Liver (tissue), 8 donors: ENCODE measurements at regions not wholly inside any gene's neighbourhood (a gene's known extent, or its start where the extent isn't known, plus 50 kb on each side); places are given as distances from the start of the nearest gene placed in this dataset.

Source experiments
- DNase-seq: peaks from one replicate; pipeline ENCODE4 v3.0.0-alpha.2; 2017; ENCODE audit warnings: low spot score
- H3K27ac ChIP-seq, 2 donors: one replicate each; pipeline ENCODE4 v1.7.0; 2013; ENCODE audit warnings: inconsistent platforms in 2 of 2, low read length in 2 of 2, control low read depth in 1 of 2, low read depth in 1 of 2, mild to moderate bottlenecking in 1 of 2
- H3K27me3 ChIP-seq, 4 donors: one replicate each; pipeline versions ENCODE4 v1.6.1 to v1.7.0; 2013; ENCODE audit warnings: low read length in 3 of 4, inconsistent platforms in 1 of 4, mild to moderate bottlenecking in 1 of 4, moderate library complexity in 1 of 4; ENCODE audit not compliant: control insufficient read depth in 4 of 4, insufficient read depth in 4 of 4
- H3K36me3 ChIP-seq, 4 donors: one replicate each; pipeline versions ENCODE4 v1.6.1 to v1.7.0; 2013; ENCODE audit warnings: low read length in 3 of 4, mild to moderate bottlenecking in 3 of 4, low read depth in 1 of 4, moderate library complexity in 1 of 4; ENCODE audit not compliant: control insufficient read depth in 4 of 4, insufficient read depth in 3 of 4
- H3K4me1 ChIP-seq, 4 donors: one replicate each; pipeline versions ENCODE4 v1.6.1 to v1.7.0; 2013; ENCODE audit warnings: low read length in 3 of 4, mild to moderate bottlenecking in 3 of 4, moderate library complexity in 1 of 4; ENCODE audit not compliant: control insufficient read depth in 4 of 4, insufficient read depth in 4 of 4
- H3K4me3 ChIP-seq, 3 donors: one replicate each; pipeline versions ENCODE4 v1.6.1 to v1.7.0; 2013; ENCODE audit warnings: low read length in 3 of 3, control low read depth in 1 of 3, low read depth in 1 of 3, mild to moderate bottlenecking in 1 of 3
- H3K9ac ChIP-seq, 2 donors: one replicate each; pipeline ENCODE4 v1.7.0; 2013; ENCODE audit warnings: low read length in 2 of 2, mild to moderate bottlenecking in 2 of 2, moderate library complexity in 2 of 2, control low read depth in 1 of 2, low read depth in 1 of 2
- H3K9me3 ChIP-seq, 4 donors: one replicate each; pipeline versions ENCODE4 v1.6.1 to v1.7.0; 2013; ENCODE audit warnings: low read length in 3 of 4; ENCODE audit not compliant: control insufficient read depth in 4 of 4
- CTCF ChIP-seq: fragments of 150-350 bp; IDR thresholded peaks from 2 replicates; pipeline ENCODE4 v1.5.1; 2017; ENCODE audit warnings: improper control_type of control experiment, low read depth, low read length; ENCODE audit not compliant: missing input control
- EGR1 ChIP-seq, 2 donors: IDR thresholded peaks; 2 replicates each; pipeline ENCODE4 v1.6.1; 2016 to 2018; ENCODE audit warnings: antibody characterized with exemption in 2 of 2, low read depth in 2 of 2
- FOXA1 ChIP-seq: IDR thresholded peaks from 2 replicates; pipeline ENCODE4 v1.6.1; 2016; ENCODE audit warnings: antibody characterized with exemption
- FOXA2 ChIP-seq: IDR thresholded peaks from 2 replicates; pipeline ENCODE4 v1.6.1; 2016; ENCODE audit warnings: antibody characterized with exemption
- GABPA ChIP-seq, 2 donors: IDR thresholded peaks in 1 of 2; conservative IDR thresholded peaks in 1 of 2; 2 replicates each; pipeline ENCODE4 v1.6.1; 2016; ENCODE audit warnings: antibody characterized with exemption in 2 of 2, mild to moderate bottlenecking in 1 of 2, moderate library complexity in 1 of 2
- HNF4A ChIP-seq, 2 donors: conservative IDR thresholded peaks; 2 replicates each; pipeline ENCODE4 v1.6.1; 2016; ENCODE audit warnings: antibody characterized with exemption in 2 of 2, mild to moderate bottlenecking in 2 of 2
- HNF4G ChIP-seq: IDR thresholded peaks from 2 replicates; pipeline ENCODE4 v1.6.1; 2016; ENCODE audit warnings: antibody characterized with exemption
- JUND ChIP-seq, 2 donors: IDR thresholded peaks; 2 replicates each; pipeline ENCODE4 v1.6.1; 2016; ENCODE audit warnings: antibody characterized with exemption in 2 of 2
- MAX ChIP-seq: IDR thresholded peaks from 2 replicates; pipeline ENCODE4 v1.6.1; 2016; ENCODE audit warnings: antibody characterized with exemption
- NR2F2 ChIP-seq: IDR thresholded peaks from 2 replicates; pipeline ENCODE4 v1.6.1; 2016; ENCODE audit warnings: antibody characterized with exemption
- RAD21 ChIP-seq, 2 donors: IDR thresholded peaks; 2 replicates each; pipeline ENCODE4 v1.6.1; 2016; ENCODE audit warnings: antibody characterized with exemption in 2 of 2, mild to moderate bottlenecking in 2 of 2
- RXRA ChIP-seq, 2 donors: IDR thresholded peaks; 2 replicates each; pipeline ENCODE4 v1.6.1; 2017 to 2018; ENCODE audit warnings: antibody characterized with exemption in 2 of 2, mild to moderate bottlenecking in 1 of 2
- SP1 ChIP-seq: IDR thresholded peaks from 2 replicates; pipeline ENCODE4 v1.6.1; 2018; ENCODE audit warnings: antibody characterized with exemption, mild to moderate bottlenecking
- TAF1 ChIP-seq: conservative IDR thresholded peaks from 2 replicates; pipeline ENCODE4 v1.6.1; 2016; ENCODE audit warnings: antibody characterized with exemption, mild to moderate bottlenecking
- YY1 ChIP-seq: IDR thresholded peaks from 2 replicates; pipeline ENCODE4 v1.6.1; 2016; ENCODE audit warnings: antibody characterized with exemption, mild to moderate bottlenecking
- ZBTB33 ChIP-seq: IDR thresholded peaks from 2 replicates; pipeline ENCODE4 v1.6.1; 2016; ENCODE audit warnings: antibody characterized with exemption
- WGBS: extraction: QIAGEN DNeasy Blood & Tissue Kit; methylation state at CpG from one replicate; pipeline ENCODE4 v1.1.7; 2013; 5-methylcytosine and 5-hydroxymethylcytosine counted together
- TF ChIP-seq, protein P1 (sequence below): IDR thresholded peaks from 2 replicates; pipeline ENCODE4 v1.6.1; 2016; ENCODE audit warnings: antibody characterized with exemption
- TF ChIP-seq, protein P2 (sequence below): IDR thresholded peaks from 2 replicates; pipeline ENCODE4 v1.6.1; 2016; ENCODE audit warnings: antibody characterized with exemption, mild to moderate bottlenecking
- donor health status: healthy.
- donor health status: healthy.
- donor health status: healthy.
- donor health status: healthy.
- donor health status: healthy.

- Histone ChIP-seq H3K27ac (no peak overlapping the region), H3K4me3 (no peak overlapping the region), H3K9me3 (no peaks in the 10 kb centered on the region), H3K36me3 (no peaks in the 10 kb centered on the region), H3K9ac (no peak overlapping the region), H3K27me3 (no peaks in the 10 kb centered on the region), H3K4me1 (no peaks in the 10 kb centered on the region)
- TF ChIP-seq NR2F2 (no peak), RAD21 (IDR thresholded peaks at IDR 0.05) (no peak), SP1 (no peak), TAF1 (no peak), GABPA (IDR thresholded peaks at IDR 0.05 in 1 of 2, conservative IDR thresholded peaks at IDR 0.05 in 1 of 2) (no peak), ZBTB33 (no peak), RXRA (IDR thresholded peaks at IDR 0.05) (no peak), HNF4A (conservative IDR thresholded peaks at IDR 0.05) (no peak), JUND (IDR thresholded peaks at IDR 0.05) (no peak), FOXA1 (no peak), HNF4G (no peak), YY1 (no peak)
- TF ChIP-seq, protein P1, sequence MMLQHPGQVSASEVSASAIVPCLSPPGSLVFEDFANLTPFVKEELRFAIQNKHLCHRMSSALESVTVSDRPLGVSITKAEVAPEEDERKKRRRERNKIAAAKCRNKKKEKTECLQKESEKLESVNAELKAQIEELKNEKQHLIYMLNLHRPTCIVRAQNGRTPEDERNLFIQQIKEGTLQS = no peak
- TF ChIP-seq, protein P2, sequence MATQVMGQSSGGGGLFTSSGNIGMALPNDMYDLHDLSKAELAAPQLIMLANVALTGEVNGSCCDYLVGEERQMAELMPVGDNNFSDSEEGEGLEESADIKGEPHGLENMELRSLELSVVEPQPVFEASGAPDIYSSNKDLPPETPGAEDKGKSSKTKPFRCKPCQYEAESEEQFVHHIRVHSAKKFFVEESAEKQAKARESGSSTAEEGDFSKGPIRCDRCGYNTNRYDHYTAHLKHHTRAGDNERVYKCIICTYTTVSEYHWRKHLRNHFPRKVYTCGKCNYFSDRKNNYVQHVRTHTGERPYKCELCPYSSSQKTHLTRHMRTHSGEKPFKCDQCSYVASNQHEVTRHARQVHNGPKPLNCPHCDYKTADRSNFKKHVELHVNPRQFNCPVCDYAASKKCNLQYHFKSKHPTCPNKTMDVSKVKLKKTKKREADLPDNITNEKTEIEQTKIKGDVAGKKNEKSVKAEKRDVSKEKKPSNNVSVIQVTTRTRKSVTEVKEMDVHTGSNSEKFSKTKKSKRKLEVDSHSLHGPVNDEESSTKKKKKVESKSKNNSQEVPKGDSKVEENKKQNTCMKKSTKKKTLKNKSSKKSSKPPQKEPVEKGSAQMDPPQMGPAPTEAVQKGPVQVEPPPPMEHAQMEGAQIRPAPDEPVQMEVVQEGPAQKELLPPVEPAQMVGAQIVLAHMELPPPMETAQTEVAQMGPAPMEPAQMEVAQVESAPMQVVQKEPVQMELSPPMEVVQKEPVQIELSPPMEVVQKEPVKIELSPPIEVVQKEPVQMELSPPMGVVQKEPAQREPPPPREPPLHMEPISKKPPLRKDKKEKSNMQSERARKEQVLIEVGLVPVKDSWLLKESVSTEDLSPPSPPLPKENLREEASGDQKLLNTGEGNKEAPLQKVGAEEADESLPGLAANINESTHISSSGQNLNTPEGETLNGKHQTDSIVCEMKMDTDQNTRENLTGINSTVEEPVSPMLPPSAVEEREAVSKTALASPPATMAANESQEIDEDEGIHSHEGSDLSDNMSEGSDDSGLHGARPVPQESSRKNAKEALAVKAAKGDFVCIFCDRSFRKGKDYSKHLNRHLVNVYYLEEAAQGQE = no peak
- no peak for DNase-seq
Measured at GRCh38 chr4:115780835-115781234, 667.4 kb upstream of the NDST4 start.

GRCh38 chr4:115780268-115780667, 666.8 kb upstream of the NDST4 start:
- Histone ChIP-seq H3K36me3 (no peaks in the 10 kb centered on the region), H3K9ac (no peak overlapping the region), H3K27ac (no peak overlapping the region), H3K4me3 (no peak overlapping the region), H3K27me3 (no peaks in the 10 kb centered on the region), H3K9me3 (no peaks in the 10 kb centered on the region), H3K4me1 (no peaks in the 10 kb centered on the region)
- TF ChIP-seq HNF4G = no peak
- TF ChIP-seq TAF1 = no peak
- TF ChIP-seq RAD21 (IDR thresholded peaks at IDR 0.05) = no peak
- no peak for TF ChIP-seq CTCF
- TF ChIP-seq, protein P1 = no peak
- no peak for TF ChIP-seq EGR1 (IDR thresholded peaks at IDR 0.05; ENCODE audit: low read depth in 2 of 2)
- no peak for TF ChIP-seq YY1
- TF ChIP-seq MAX = no peak
- no peak for TF ChIP-seq FOXA1
- no peak for TF ChIP-seq FOXA2
- no peak for TF ChIP-seq HNF4A (conservative IDR thresholded peaks at IDR 0.05)
- TF ChIP-seq RXRA (IDR thresholded peaks at IDR 0.05) = no peak
- TF ChIP-seq GABPA (IDR thresholded peaks at IDR 0.05 in 1 of 2, conservative IDR thresholded peaks at IDR 0.05 in 1 of 2) = no peak
- TF ChIP-seq NR2F2 = no peak
- TF ChIP-seq SP1 = no peak
- TF ChIP-seq JUND (IDR thresholded peaks at IDR 0.05) = no peak
- TF ChIP-seq ZBTB33 = no peak
- TF ChIP-seq, protein P2 = no peak
- 68% methylated on average over 4 of the region's 4 CpGs for WGBS
- DNase-seq = no peak
